ENCODE measurements at regions not wholly inside any gene's neighbourhood (a gene's known extent, or its start where the extent isn't known, plus 50 kb on each side); places are given as distances from the start of the nearest gene placed in this dataset.

DNA sequence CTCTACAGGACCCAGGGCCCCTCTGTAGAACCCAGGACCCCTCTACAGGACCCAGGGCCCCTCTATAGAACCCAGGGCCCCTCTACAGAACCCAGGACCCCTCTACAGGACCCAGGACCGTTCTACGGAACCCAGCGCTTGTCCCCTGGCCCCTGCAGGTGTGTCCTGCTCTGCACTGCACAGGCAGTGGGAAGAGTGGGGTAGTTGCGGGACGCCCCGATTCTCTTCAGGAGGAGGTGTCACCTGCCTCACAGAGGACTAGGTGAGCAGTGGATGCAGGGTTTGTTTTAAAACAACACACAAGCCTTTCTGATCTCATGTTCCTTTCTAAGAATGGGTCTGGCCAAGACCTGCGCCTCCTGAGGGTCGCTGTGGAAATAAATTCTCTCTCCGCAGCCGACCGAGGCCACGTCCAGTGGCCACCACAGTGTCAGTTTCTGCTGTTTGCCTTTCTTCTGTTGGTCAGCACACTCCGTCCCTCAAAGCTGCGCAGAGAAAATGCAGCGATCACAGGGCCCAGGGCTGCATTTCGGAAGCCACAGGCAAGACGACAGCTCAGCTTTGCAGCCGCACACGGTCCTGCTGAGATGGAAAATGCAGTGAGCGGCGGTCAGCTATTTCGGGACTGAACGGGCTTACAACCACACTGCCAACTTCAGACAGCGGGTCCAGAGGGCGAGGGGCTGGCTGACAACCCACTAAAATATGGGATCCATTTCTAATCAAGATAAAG, 135.2 kb downstream of the DLL1 start:
- no peak for DNase-seq
- Histone ChIP-seq H3K27me3 (peaks cover 0 to 36% (median 0%) of the 10 kb centered on the region in 4 donors), H3K4me1 (peaks cover 6 to 27% (median 11%) of the 10 kb centered on the region in 3 donors), H3K4me3 (no peak overlapping the region), H3K27ac (no peak overlapping the region), H3K9me3 (no peaks in the 10 kb centered on the region), H3K36me3 (no peaks in the 10 kb centered on the region)
- TF ChIP-seq POLR2A (IDR thresholded peaks at IDR 0.05) = no peak
- no peak for TF ChIP-seq CTCF (IDR thresholded peaks at IDR 0.05)
- intact Hi-C loops (cut with DNase I) = no loop called here
- WGBS, 2 donors = 93 to 94% methylated on average over 19 to 20 of the region's 25 CpGs

DNA sequence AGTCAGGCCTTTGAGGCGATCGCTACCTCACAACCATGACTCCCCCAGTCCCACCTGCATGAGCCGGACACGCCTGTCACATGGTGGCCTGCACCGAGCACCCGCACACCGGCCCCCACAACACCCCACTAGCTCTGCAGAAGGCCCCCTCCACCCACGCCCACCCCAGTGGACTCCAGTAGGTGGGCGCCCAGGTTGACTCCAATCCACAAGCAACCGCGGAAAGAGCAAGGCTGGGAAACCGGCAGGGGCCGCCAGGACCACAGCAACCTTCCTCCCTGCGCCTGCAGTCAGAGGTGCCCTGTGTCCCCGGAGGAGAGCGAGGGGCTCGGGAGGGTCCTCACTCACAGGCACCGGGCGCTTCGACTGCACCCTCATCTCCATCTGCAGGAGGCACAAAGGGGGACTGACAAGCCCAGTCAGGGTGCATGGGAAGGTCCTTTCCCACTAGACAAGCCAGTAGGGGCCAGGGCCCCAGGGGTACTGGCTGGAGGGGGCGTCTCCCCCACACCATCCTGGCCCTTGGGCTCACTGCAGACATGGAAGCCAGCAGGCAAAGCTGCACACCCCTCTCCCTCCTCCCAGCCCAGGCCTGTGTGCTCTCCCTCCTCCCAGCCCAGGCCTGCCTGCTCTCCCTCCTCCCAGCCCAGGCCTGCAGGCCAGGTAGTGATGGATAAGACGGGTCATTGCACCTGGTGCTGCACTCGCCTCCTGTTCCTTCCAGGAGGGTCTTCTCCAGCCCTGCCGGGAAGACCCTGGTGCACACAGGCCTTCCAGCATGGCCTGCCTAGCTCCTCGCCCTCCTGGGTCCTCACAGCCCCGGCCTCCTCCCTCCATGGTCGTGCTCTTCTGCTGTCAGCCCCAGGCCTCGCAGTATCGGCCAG, 137.2 kb downstream of the DLL1 start:
- H3K4me3 ChIP-seq = no peak overlapping the region
- no peaks in the 10 kb centered on the region for H3K9me3 ChIP-seq
- intact Hi-C loops (cut with DNase I) = no loop called here
- H3K27me3 ChIP-seq = peaks cover 0 to 49% (median 0%) of the 10 kb centered on the region in 4 donors
- TF ChIP-seq POLR2A (IDR thresholded peaks at IDR 0.05) (no peak), CTCF (IDR thresholded peaks at IDR 0.05) (no peak)
- peaks cover 6 to 28% (median 11%) of the 10 kb centered on the region in 3 donors for H3K4me1 ChIP-seq
- H3K36me3 ChIP-seq = no peaks in the 10 kb centered on the region
- no peak overlapping the region for H3K27ac ChIP-seq
- no peak for DNase-seq
- 47 to 68% methylated on average over 4 to 5 of the region's 29 CpGs for WGBS, 2 donors

- DNase-seq = no peak
- no peaks in the 10 kb centered on the region for H3K36me3 ChIP-seq
- intact Hi-C loops (cut with DNase I) = no loop called here
- H3K4me1 ChIP-seq = peaks cover 6 to 35% (median 11%) of the 10 kb centered on the region in 3 donors
- H3K27ac ChIP-seq = peak overlapping the region in 3 of 4 donors; percentile 26 to 80 (median 68)
- no peak for TF ChIP-seq POLR2A (IDR thresholded peaks at IDR 0.05)
- peaks cover 0 to 56% (median 0%) of the 10 kb centered on the region in 4 donors for H3K27me3 ChIP-seq
- WGBS, 2 donors = 0 to 7% methylated on average over 3 of the region's 13 CpGs
- no peaks in the 10 kb centered on the region for H3K9me3 ChIP-seq
- peak overlapping the region in 1 of 4 donors; percentile 44 for H3K4me3 ChIP-seq
Observed at GRCh38 chr6:170152989-170153388, 137.9 kb downstream of the DLL1 start.

DNA sequence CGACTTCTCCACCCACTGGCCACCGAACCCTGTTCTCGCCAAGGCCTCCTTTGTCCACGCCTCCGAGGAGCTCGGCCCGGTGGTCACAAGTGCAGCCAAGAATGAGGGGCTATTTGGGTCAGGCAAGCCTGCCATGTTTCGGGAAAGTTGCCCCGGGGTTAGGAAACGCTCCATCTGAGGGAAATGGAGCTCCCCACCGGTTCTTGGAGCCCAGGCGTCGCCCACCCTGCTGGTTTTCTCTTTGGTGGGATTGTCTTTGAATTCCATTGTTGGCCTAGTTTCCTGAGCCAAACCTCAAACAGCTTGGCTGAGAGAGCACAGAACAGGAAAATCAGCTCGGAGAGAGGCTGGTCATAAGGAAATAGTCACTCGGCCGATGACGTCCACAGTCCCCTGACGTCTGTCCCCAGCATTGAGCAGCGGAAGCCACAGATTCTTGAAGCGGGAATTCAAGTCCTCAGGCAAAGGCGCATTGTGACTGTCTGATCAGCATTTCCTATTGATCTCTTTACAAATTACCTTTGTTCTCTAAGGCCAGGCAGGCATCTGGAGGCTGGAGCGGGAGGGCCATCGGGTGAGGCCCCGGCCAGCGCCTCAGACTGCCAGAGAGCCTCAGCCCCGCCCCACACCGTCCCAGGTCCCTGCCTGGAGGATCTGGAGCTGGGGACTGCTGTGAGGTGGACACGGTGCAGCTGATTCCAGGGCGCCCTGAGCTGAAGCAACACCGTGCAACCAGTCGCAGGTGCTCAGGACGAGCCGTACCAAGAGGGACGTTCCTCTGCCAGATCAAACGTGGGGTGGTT, 138.6 kb downstream of the DLL1 start:
- peak overlapping the region in 1 of 4 donors; percentile 44 for H3K4me3 ChIP-seq
- no peak for DNase-seq

More for the DNA sequence above, 138.6 kb downstream of the DLL1 start:
- H3K4me1 ChIP-seq = peaks cover 6 to 41% (median 11%) of the 10 kb centered on the region in 3 donors
- no peak for TF ChIP-seq CTCF (IDR thresholded peaks at IDR 0.05)
- TF ChIP-seq POLR2A (IDR thresholded peaks at IDR 0.05) = no peak
- no peaks in the 10 kb centered on the region for H3K36me3 ChIP-seq
- H3K9me3 ChIP-seq = no peaks in the 10 kb centered on the region
- WGBS, 2 donors = 34 to 42% methylated on average over 7 to 15 of the region's 35 CpGs
- peak overlapping the region in 3 of 4 donors; percentile 55 to 80 (median 68) for H3K27ac ChIP-seq
- H3K27me3 ChIP-seq = peaks cover 0 to 63% (median 0%) of the 10 kb centered on the region in 4 donors
- intact Hi-C loops (cut with DNase I) = no loop called here
